Choroid plexus epithelial cell (primary cell): ENCODE measurements at regions not wholly inside any gene's neighbourhood (a gene's known extent, or its start where the extent isn't known, plus 50 kb on each side); places are given as distances from the start of the nearest gene placed in this dataset.

ENCODE experiments used
- DNase-seq: peaks from one replicate; pipeline ENCODE4 v3.0.0-alpha.2; 2010; ENCODE audit warnings: low read depth
- H3K4me3 ChIP-seq: 2 replicates; pipeline ENCODE4 v1.5.1; 2011; ENCODE audit warnings: low read depth, mild to moderate bottlenecking, control low read depth, low read length, moderate library complexity
- TF ChIP-seq, protein P1 (sequence below): conservative IDR thresholded peaks from 2 replicates; pipeline ENCODE4 v1.5.1; 2011; ENCODE audit warnings: low read depth, mild to moderate bottlenecking, control low read depth, inconsistent platforms, low read length, moderate library complexity

GRCh38 chrX:124917011-124917410, 402.7 kb upstream of the TEX13C start:
- TF ChIP-seq, protein P1, sequence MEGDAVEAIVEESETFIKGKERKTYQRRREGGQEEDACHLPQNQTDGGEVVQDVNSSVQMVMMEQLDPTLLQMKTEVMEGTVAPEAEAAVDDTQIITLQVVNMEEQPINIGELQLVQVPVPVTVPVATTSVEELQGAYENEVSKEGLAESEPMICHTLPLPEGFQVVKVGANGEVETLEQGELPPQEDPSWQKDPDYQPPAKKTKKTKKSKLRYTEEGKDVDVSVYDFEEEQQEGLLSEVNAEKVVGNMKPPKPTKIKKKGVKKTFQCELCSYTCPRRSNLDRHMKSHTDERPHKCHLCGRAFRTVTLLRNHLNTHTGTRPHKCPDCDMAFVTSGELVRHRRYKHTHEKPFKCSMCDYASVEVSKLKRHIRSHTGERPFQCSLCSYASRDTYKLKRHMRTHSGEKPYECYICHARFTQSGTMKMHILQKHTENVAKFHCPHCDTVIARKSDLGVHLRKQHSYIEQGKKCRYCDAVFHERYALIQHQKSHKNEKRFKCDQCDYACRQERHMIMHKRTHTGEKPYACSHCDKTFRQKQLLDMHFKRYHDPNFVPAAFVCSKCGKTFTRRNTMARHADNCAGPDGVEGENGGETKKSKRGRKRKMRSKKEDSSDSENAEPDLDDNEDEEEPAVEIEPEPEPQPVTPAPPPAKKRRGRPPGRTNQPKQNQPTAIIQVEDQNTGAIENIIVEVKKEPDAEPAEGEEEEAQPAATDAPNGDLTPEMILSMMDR: no peak
- H3K4me3 ChIP-seq: no peak overlapping the region
- DNase-seq: no peak

GRCh38 chrX:124925681-124926080, 394.0 kb upstream of the TEX13C start:
- TF ChIP-seq, protein P1: no peak
- no peak overlapping the region for H3K4me3 ChIP-seq
- no peak for DNase-seq

- TF ChIP-seq, protein P1: no peak
- no peak overlapping the region for H3K4me3 ChIP-seq
- DNase-seq: no peak
Observed at GRCh38 chrX:124931241-124931640, 388.4 kb upstream of the TEX13C start.

- H3K4me3 ChIP-seq: no peak overlapping the region
- DNase-seq: no peak
- TF ChIP-seq, protein P1: no peak
Observed at GRCh38 chrX:124931958-124932357, 387.7 kb upstream of the TEX13C start.

- TF ChIP-seq, protein P1: no peak
- no peak for DNase-seq
- H3K4me3 ChIP-seq: no peak overlapping the region
Observed at GRCh38 chrX:124938715-124939114, 381.0 kb upstream of the TEX13C start.

DNA sequence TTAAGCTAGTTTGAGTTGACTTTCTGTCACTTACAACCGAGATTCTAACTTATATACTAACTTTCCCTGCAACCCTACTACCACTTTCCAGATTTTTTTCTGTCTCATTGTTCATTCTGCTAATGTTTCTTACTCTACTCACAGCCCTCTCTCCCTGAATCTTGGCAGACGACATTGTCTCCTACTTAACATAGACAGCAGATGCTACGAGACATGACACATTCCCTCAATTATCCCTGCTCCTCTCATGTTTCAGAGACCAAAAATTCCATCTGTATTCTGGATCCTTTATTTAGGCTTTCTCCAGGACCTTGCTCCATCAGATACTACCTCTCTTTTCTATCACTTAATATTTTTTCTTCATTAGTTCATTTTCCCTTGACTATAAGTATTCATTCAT, 379.1 kb upstream of the TEX13C start:
- TF ChIP-seq, protein P1: no peak
- H3K4me3 ChIP-seq: no peak overlapping the region
- no peak for DNase-seq

GRCh38 chrX:124954402-124954801, 365.3 kb upstream of the TEX13C start:
- H3K4me3 ChIP-seq: no peak overlapping the region
- no peak for DNase-seq
- TF ChIP-seq, protein P1: no peak
